ENCODE measurements at regions not wholly inside any gene's neighbourhood (a gene's known extent, or its start where the extent isn't known, plus 50 kb on each side); places are given as distances from the start of the nearest gene placed in this dataset.

GRCh38 chr1:197848350-197848749 lies 54.1 kb upstream of the C1orf53 start:
- CTCF ChIA-PET = no interaction called here
- POLR2A ChIA-PET = no interaction called here
- no peak for DNase-seq (ENCODE audit: low read depth, low spot score)
- no peaks in the 10 kb centered on the region for H3K36me3 ChIP-seq (ENCODE audit: control insufficient read depth, insufficient read depth, low read length)
- H3K4me3 ChIP-seq (ENCODE audit: low read depth in 2 of 2, low read length in 2 of 2) = no peak overlapping the region
- TF ChIP-seq, protein P1, sequence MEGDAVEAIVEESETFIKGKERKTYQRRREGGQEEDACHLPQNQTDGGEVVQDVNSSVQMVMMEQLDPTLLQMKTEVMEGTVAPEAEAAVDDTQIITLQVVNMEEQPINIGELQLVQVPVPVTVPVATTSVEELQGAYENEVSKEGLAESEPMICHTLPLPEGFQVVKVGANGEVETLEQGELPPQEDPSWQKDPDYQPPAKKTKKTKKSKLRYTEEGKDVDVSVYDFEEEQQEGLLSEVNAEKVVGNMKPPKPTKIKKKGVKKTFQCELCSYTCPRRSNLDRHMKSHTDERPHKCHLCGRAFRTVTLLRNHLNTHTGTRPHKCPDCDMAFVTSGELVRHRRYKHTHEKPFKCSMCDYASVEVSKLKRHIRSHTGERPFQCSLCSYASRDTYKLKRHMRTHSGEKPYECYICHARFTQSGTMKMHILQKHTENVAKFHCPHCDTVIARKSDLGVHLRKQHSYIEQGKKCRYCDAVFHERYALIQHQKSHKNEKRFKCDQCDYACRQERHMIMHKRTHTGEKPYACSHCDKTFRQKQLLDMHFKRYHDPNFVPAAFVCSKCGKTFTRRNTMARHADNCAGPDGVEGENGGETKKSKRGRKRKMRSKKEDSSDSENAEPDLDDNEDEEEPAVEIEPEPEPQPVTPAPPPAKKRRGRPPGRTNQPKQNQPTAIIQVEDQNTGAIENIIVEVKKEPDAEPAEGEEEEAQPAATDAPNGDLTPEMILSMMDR (IDR thresholded peaks at IDR 0.05) = no peak
- no peak for TF ChIP-seq TCF7L2 (IDR thresholded peaks at IDR 0.05; ENCODE audit: low read depth, low read length)
- intact Hi-C loops (cut with micrococcal nuclease; ENCODE audit: unreplicated experiment) (no loop called here), in situ Hi-C loops (cut with HindIII; ENCODE audit: low pct_unique_long_range_greater_than_20kb, low sequenced_read_pairs) (no loop called here)
- no peaks in the 10 kb centered on the region for H3K9me3 ChIP-seq (ENCODE audit: control insufficient read depth, insufficient read depth, low read depth, low read length)
- ATAC-seq = no peak
- no peaks in the 10 kb centered on the region for H3K27me3 ChIP-seq (ENCODE audit: control insufficient read depth, insufficient read depth, low read length)
- H3K4me1 ChIP-seq (ENCODE audit: control insufficient read depth, insufficient read depth, low read length) = no peaks in the 10 kb centered on the region
- no TSS peak for BruUV-seq (replicated peaks)
- H3K27ac ChIP-seq (ENCODE audit: low read length) = no peak overlapping the region

DNA sequence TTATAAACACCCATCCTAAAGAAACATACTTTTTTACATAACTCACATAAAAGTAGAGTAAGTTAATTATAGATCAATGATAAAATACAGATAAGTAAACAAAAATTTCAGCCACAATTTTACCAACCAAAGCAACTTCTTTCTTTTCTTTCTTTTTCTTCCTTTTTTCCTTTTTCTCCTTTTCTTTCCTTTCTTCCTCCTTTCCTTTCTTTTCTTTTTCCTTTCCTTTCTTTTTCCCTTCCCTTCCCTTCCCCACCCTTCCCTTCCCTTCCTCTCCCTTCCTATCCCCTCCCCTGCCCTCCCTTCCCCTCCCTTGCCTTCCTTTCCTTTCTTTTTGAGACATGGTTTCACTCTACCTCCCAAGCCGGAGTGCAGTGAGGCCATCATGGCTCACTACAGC lies 56.5 kb upstream of the C1orf53 start:
- no peaks in the 10 kb centered on the region for H3K27me3 ChIP-seq (ENCODE audit: control insufficient read depth, insufficient read depth, low read length)
- no peak overlapping the region for H3K27ac ChIP-seq (ENCODE audit: low read length)
- TF ChIP-seq TCF7L2 (IDR thresholded peaks at IDR 0.05; ENCODE audit: low read depth, low read length) = no peak
- TF ChIP-seq, protein P2, sequence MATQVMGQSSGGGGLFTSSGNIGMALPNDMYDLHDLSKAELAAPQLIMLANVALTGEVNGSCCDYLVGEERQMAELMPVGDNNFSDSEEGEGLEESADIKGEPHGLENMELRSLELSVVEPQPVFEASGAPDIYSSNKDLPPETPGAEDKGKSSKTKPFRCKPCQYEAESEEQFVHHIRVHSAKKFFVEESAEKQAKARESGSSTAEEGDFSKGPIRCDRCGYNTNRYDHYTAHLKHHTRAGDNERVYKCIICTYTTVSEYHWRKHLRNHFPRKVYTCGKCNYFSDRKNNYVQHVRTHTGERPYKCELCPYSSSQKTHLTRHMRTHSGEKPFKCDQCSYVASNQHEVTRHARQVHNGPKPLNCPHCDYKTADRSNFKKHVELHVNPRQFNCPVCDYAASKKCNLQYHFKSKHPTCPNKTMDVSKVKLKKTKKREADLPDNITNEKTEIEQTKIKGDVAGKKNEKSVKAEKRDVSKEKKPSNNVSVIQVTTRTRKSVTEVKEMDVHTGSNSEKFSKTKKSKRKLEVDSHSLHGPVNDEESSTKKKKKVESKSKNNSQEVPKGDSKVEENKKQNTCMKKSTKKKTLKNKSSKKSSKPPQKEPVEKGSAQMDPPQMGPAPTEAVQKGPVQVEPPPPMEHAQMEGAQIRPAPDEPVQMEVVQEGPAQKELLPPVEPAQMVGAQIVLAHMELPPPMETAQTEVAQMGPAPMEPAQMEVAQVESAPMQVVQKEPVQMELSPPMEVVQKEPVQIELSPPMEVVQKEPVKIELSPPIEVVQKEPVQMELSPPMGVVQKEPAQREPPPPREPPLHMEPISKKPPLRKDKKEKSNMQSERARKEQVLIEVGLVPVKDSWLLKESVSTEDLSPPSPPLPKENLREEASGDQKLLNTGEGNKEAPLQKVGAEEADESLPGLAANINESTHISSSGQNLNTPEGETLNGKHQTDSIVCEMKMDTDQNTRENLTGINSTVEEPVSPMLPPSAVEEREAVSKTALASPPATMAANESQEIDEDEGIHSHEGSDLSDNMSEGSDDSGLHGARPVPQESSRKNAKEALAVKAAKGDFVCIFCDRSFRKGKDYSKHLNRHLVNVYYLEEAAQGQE (IDR thresholded peaks at IDR 0.05; ENCODE audit: insufficient read depth in 1 of 2, low read depth in 2 of 2, low read length in 1 of 2) = no peak
- TF ChIP-seq, protein P1 (IDR thresholded peaks at IDR 0.05) = no peak
- ATAC-seq (no peak), DNase-seq (ENCODE audit: low read depth, low spot score) (no peak)
- no peak overlapping the region for H3K4me3 ChIP-seq (ENCODE audit: low read depth in 2 of 2, low read length in 2 of 2)
- CTCF ChIA-PET = no interaction called here
- H3K4me1 ChIP-seq (ENCODE audit: control insufficient read depth, insufficient read depth, low read length) = no peaks in the 10 kb centered on the region
- H3K36me3 ChIP-seq (ENCODE audit: control insufficient read depth, insufficient read depth, low read length) = no peaks in the 10 kb centered on the region
- POLR2A ChIA-PET = no interaction called here
- in situ Hi-C loops (cut with HindIII; ENCODE audit: low pct_unique_long_range_greater_than_20kb, low sequenced_read_pairs) = no loop called here
- intact Hi-C loops (cut with micrococcal nuclease; ENCODE audit: unreplicated experiment) = no loop called here
- BruUV-seq (replicated peaks) = no TSS peak
- no peaks in the 10 kb centered on the region for H3K9me3 ChIP-seq (ENCODE audit: control insufficient read depth, insufficient read depth, low read depth, low read length)

DNA sequence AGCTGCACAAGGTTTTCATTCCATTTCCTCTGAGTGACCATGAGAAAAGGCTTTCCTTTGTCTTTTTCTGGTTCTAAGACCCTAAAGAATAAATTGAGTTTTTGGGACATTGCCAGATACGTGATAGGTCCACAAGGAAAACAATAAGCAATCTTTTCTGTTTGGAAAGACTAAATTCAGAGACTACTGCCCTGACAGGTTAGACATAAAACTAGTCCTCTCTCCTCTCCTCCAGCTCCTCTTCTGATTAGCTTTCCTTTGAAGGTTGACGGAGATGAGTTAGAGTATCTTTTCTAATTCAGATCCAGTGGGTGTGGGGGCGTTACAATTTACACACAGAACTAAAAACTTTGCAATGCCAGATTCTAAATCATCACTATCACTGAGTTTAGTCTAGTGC lies 57.8 kb upstream of the C1orf53 start:
- no peaks in the 10 kb centered on the region for H3K4me1 ChIP-seq (ENCODE audit: control insufficient read depth, insufficient read depth, low read length)
- H3K9me3 ChIP-seq (ENCODE audit: control insufficient read depth, insufficient read depth, low read depth, low read length) = no peaks in the 10 kb centered on the region
- CTCF ChIA-PET = no interaction called here
- no peak overlapping the region for H3K27ac ChIP-seq (ENCODE audit: low read length)
- in situ Hi-C loops (cut with HindIII; ENCODE audit: low pct_unique_long_range_greater_than_20kb, low sequenced_read_pairs) = no loop called here
- POLR2A ChIA-PET = no interaction called here
- no peak for DNase-seq (ENCODE audit: low read depth, low spot score)
- TF ChIP-seq, protein P2 (IDR thresholded peaks at IDR 0.05; ENCODE audit: insufficient read depth in 1 of 2, low read depth in 2 of 2, low read length in 1 of 2) = no peak
- TF ChIP-seq, protein P1 (IDR thresholded peaks at IDR 0.05) = no peak
- TF ChIP-seq SIN3A (IDR thresholded peaks at IDR 0.05; ENCODE audit: borderline replicate concordance, insufficient read depth, low read depth, low read length) = no peak
- no peak for TF ChIP-seq POLR2AphosphoS5 (IDR thresholded peaks at IDR 0.05; ENCODE audit: low read depth, low read length)
- TF ChIP-seq TCF7L2 (IDR thresholded peaks at IDR 0.05; ENCODE audit: low read depth, low read length) = no peak
- no peak for ATAC-seq
- no peaks in the 10 kb centered on the region for H3K27me3 ChIP-seq (ENCODE audit: control insufficient read depth, insufficient read depth, low read length)
- no peaks in the 10 kb centered on the region for H3K36me3 ChIP-seq (ENCODE audit: control insufficient read depth, insufficient read depth, low read length)
- intact Hi-C loops (cut with micrococcal nuclease; ENCODE audit: unreplicated experiment) = no loop called here
- no TSS peak for BruUV-seq (replicated peaks)
- H3K4me3 ChIP-seq (ENCODE audit: low read depth in 2 of 2, low read length in 2 of 2) = no peak overlapping the region
